ENCODE measurements at regions not wholly inside any gene's neighbourhood (a gene's known extent, or its start where the extent isn't known, plus 50 kb on each side); places are given as distances from the start of the nearest gene placed in this dataset.

DNA sequence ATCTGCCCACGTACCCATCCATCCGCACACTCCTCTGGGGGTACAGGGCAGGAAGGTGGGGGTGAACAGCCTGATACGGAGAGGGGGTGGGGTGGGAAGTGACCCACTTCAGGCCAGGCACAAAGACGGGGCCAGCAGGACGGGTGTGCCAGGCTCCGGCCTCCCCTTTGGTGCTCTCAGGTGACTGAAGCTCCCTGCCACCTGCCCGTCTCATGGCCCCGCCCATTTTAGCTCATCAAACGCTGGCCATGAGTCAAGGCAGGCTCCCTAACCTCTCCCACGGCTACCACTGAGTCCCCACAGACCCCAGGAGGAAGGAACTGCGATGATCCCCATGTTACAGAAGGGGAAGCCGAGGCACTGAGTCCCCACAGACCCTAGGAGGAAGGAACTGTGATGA is 109.6 kb downstream of the CRYAA start:
- TF ChIP-seq, protein P1, sequence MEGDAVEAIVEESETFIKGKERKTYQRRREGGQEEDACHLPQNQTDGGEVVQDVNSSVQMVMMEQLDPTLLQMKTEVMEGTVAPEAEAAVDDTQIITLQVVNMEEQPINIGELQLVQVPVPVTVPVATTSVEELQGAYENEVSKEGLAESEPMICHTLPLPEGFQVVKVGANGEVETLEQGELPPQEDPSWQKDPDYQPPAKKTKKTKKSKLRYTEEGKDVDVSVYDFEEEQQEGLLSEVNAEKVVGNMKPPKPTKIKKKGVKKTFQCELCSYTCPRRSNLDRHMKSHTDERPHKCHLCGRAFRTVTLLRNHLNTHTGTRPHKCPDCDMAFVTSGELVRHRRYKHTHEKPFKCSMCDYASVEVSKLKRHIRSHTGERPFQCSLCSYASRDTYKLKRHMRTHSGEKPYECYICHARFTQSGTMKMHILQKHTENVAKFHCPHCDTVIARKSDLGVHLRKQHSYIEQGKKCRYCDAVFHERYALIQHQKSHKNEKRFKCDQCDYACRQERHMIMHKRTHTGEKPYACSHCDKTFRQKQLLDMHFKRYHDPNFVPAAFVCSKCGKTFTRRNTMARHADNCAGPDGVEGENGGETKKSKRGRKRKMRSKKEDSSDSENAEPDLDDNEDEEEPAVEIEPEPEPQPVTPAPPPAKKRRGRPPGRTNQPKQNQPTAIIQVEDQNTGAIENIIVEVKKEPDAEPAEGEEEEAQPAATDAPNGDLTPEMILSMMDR (IDR thresholded peaks at IDR 0.05): no peak
- TF ChIP-seq POLR2A (IDR thresholded peaks at IDR 0.05) (no peak), POLR2AphosphoS5 (IDR thresholded peaks at IDR 0.05) (no peak)
